SJSA1 (cell line): ENCODE measurements at regions not wholly inside any gene's neighbourhood (a gene's known extent, or its start where the extent isn't known, plus 50 kb on each side); places are given as distances from the start of the nearest gene placed in this dataset.

Experiments
- DNase-seq, 2 experiments: peaks; one replicate each; pipeline ENCODE4 v3.0.0-alpha.2; 2015 to 2020; ENCODE audit warnings: low spot score in 2 of 2, low read depth in 1 of 2
- H3K27ac ChIP-seq: fragments of 250-450 bp; sonication (Bioruptor Pico); 2 replicates; pipeline ENCODE4 v1.5.1; 2020; ENCODE audit warnings: mild to moderate bottlenecking, moderate library complexity
- H3K27me3 ChIP-seq: fragments of 250-450 bp; sonication (Bioruptor Pico); replicated peaks from 2 replicates; pipeline ENCODE4 v1.5.1; 2020; ENCODE audit warnings: mild to moderate bottlenecking, moderate library complexity
- H3K36me3 ChIP-seq: fragments of 250-450 bp; sonication (Bioruptor Pico); 2 replicates; pipeline ENCODE4 v1.5.1; 2020; ENCODE audit warnings: mild to moderate bottlenecking
- H3K4me1 ChIP-seq: fragments of 250-450 bp; sonication (Bioruptor Pico); replicated peaks from 2 replicates; pipeline ENCODE4 v1.6.1; 2021; ENCODE audit warnings: mild to moderate bottlenecking
- H3K4me3 ChIP-seq: fragments of 250-450 bp; sonication (Bioruptor Pico); 2 replicates; pipeline ENCODE4 v1.5.1; 2020; ENCODE audit warnings: mild to moderate bottlenecking
- H3K9me3 ChIP-seq: fragments of 250-450 bp; sonication (Bioruptor Pico); replicated peaks from 2 replicates; pipeline ENCODE4 v1.5.1; 2020; ENCODE audit warnings: mild to moderate bottlenecking

DNA sequence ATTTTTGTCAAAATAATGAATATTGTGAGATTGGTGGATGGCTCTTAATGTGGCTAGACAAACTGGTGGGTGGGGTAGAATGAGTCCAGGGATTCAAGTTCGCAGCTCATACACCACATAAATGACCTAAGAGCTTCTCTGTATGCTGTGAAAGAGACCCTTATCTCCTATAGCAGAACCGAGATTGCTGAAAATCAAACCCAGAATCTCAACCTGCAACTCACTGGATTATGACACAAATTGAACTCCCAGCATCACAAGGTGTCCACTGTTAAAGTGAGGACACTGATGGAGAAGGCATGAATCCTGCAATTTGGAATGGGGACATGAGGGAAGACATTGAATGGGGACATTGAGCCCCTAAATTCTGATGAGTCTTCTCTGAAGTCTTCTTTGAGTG lies 51.3 kb upstream of the CNKSR3 start:
- H3K9me3 ChIP-seq, result no peaks in the 10 kb centered on the region
- DNase-seq, result no peak
- H3K36me3 ChIP-seq, result no peaks in the 10 kb centered on the region
- no peak overlapping the region for H3K27ac ChIP-seq
- H3K4me3 ChIP-seq, result no peak overlapping the region
- no peaks in the 10 kb centered on the region for H3K27me3 ChIP-seq
- no peaks in the 10 kb centered on the region for H3K4me1 ChIP-seq

DNA sequence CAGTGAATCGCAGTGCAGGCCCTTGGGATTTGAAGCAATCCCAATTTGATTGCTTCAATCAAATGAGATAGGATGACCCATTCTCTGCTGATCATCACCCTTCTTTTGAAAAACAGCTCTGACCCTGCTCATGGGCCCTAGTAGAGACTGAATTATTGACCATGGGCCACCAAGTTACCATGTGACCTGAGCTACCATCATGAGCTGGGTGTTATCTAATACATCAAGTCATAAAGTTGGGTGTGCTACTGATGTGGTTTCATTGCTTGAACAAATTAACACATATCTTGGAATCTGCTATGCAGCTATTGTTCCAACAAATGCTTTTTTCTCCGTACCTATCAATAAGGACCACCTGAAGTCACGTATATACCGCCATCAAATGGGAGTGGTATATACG lies 54.8 kb upstream of the CNKSR3 start:
- H3K36me3 ChIP-seq, result no peaks in the 10 kb centered on the region
- H3K9me3 ChIP-seq, result no peaks in the 10 kb centered on the region
- no peaks in the 10 kb centered on the region for H3K27me3 ChIP-seq
- no peak overlapping the region for H3K27ac ChIP-seq
- no peak overlapping the region for H3K4me3 ChIP-seq
- DNase-seq, result no peak
- H3K4me1 ChIP-seq, result no peaks in the 10 kb centered on the region

DNA sequence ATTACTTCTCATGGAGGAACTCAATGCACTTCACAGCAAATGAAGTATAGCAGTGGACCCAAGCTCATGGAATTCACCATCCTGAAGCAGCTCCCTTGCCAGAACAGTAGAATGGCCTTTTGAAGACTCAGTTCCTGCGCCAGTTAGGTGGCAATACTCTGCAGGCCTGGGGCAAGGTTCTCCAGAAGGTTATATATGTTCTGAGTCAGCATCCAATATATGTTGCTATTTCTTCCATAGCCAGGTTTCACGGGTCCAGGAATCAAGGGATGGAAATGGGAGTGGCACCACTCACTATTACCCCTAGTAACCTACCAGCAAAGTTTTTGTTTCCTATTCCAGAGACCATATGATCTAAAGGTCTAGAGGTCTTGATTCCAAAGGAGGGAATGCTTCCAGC lies 56.4 kb upstream of the CNKSR3 start:
- H3K9me3 ChIP-seq, result no peaks in the 10 kb centered on the region
- H3K4me3 ChIP-seq, result no peak overlapping the region
- no peak overlapping the region for H3K27ac ChIP-seq
- no peak for DNase-seq
- H3K36me3 ChIP-seq, result no peaks in the 10 kb centered on the region
- H3K4me1 ChIP-seq, result no peaks in the 10 kb centered on the region
- H3K27me3 ChIP-seq, result no peaks in the 10 kb centered on the region

DNA sequence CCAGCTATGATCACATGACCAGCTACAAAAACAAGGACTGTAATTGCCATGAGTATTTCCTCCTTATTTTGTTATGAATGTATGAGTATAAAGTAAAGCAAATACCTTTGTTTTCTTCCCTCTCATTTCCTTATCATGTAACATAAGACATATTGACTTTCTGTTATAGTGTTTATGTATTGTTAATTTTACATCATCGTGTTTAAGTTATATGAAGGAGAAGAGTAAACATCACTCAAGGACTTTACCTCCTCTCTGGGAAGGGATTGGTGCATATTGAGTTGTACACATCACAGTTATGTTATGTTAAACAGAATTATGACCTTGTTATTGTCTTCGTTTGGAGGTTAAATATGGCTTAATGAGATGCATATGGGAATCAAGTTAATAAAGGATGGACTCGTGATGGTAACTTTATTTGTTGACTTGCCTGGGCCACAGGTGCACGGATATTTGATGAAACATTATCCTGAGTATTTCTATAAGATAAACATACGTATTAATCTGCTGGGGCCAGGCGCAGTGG lies 57.3 kb upstream of the CNKSR3 start:
- H3K9me3 ChIP-seq, result no peaks in the 10 kb centered on the region
- no peak for DNase-seq
- H3K4me3 ChIP-seq, result no peak overlapping the region
- no peaks in the 10 kb centered on the region for H3K27me3 ChIP-seq
- no peaks in the 10 kb centered on the region for H3K36me3 ChIP-seq
- no peaks in the 10 kb centered on the region for H3K4me1 ChIP-seq
- no peak overlapping the region for H3K27ac ChIP-seq

DNA sequence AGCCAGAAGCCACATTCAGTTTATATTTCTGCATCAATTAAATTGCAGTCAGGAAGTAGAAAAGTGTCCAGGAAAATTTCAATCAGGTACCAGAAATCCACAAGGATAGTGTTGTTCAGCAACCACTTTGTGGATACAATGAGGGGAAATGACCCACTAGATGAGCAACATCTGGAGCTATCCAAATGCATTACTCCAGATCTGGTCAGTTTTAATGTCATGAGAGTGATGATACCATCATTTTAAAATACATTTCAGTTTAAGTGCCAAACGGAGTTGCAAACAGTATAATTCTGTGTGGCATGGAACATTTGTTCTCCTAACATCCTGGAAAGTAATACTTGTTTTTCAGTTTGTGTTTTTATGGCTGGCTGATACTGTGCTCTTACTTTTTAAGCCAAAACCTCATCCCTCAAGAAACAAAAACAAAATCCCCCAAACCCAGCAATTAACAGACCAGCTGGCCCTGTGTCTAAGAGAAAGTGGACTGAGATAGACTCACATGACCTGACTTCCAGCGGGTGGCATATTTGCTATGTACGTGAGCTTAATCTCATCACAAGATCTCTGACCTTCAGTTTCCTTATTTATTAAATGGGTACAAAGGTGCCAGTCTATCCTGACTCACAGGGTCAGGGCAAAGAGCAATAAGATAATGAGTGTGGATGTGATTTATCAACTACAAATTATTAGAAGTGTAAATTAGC lies 58.8 kb upstream of the CNKSR3 start:
- no peaks in the 10 kb centered on the region for H3K36me3 ChIP-seq
- no peak for DNase-seq
- H3K4me3 ChIP-seq, result no peak overlapping the region
- H3K4me1 ChIP-seq, result no peaks in the 10 kb centered on the region
- no peaks in the 10 kb centered on the region for H3K9me3 ChIP-seq
- no peak overlapping the region for H3K27ac ChIP-seq
- H3K27me3 ChIP-seq, result no peaks in the 10 kb centered on the region

DNA sequence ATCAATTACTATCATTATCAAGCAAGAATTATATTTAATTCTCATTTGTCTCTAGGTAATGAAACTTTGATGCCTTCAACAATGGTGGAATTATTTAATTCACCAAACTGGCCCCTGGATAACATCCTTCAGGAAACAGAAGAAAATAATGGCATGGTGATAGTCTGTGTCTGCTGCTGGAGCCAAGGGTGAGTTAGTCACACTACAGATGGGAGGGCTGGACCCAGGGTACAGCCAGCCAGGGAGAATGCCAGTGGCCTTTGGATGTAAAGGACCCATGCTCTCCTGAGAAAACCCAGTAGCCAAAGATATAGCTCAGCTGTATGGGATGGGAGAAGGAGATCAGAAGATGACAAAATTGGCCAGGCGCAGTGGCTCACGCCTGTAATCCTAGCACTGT lies 60.0 kb upstream of the CNKSR3 start:
- H3K27ac ChIP-seq, result no peak overlapping the region
- no peak for DNase-seq
- H3K4me1 ChIP-seq, result no peaks in the 10 kb centered on the region
- H3K36me3 ChIP-seq, result no peaks in the 10 kb centered on the region
- no peak overlapping the region for H3K4me3 ChIP-seq
- no peaks in the 10 kb centered on the region for H3K9me3 ChIP-seq
- no peaks in the 10 kb centered on the region for H3K27me3 ChIP-seq

DNA sequence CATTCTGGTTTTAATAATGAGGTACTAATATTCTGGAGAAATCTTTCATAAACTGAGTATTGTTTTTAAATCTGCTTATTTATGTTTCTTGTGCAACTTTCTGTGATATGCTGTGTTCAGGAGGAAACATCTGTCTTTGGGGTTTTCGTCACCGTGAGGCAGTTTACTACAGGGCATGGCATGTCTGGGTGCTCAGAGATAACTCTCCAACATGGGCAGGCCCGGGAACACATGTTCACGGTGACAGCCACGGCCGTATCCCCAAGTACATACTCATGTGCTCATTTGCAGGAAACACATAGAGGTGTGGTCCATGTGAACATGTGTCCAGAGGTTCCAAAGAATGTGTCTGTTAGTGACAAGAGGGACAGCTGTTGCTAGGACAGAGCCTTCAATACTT lies 62.1 kb upstream of the CNKSR3 start:
- no peaks in the 10 kb centered on the region for H3K36me3 ChIP-seq

DNA sequence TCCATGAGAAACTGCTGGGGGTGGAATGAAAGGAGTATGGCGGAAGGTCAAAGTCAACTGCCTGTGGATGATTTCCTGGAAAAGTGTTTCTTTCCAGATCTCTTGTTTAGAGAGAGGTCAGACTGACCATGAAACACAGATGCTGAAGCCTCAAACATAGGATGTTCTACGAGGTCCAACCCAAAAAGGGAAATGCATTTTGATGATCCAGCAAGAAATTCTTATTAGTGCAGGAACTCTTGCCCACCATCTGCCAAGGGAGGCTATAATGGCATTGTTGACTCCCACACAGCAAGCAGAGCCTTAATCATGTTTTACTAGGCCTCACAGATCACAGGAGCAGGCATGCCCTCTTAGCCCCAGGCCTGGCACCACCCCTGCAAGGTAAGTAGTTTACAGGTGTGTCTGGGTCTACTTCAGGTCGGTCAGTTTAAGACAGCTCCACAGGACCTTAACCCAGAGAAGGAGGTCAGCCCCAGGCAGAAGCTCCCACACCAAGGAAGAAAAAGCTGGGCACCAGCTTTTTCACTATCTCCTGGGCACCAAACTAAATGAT lies 67.6 kb upstream of the CNKSR3 start:
- no peaks in the 10 kb centered on the region for H3K9me3 ChIP-seq

More for the DNA sequence above, 62.1 kb upstream of the CNKSR3 start:
- Histone ChIP-seq H3K27ac (no peak overlapping the region), H3K4me3 (no peak overlapping the region), H3K4me1 (no peaks in the 10 kb centered on the region), H3K9me3 (no peaks in the 10 kb centered on the region), H3K27me3 (no peaks in the 10 kb centered on the region)
- no peak for DNase-seq

DNA sequence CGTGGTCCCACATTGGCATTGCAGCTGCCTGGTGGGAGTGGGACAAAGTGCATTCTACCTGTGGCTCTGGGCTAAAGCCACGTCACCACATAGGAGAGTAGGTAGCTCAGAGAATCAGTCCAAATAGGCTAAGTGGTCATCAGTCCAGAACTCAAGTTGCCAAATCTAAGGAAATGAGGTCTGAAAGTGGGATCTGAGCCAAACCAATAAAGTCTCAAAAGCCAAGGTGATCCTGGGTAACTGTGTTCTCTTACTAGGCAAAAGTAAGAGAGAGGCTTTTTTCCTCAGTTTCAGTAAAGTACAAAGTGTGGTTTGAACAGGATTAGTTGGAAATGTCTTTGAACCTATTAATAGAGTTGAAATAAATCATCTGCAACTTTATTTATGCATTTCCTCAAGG lies 68.6 kb upstream of the CNKSR3 start:
- DNase-seq, result no peak
- Histone ChIP-seq H3K27ac (no peak overlapping the region), H3K9me3 (no peaks in the 10 kb centered on the region), H3K27me3 (no peaks in the 10 kb centered on the region), H3K4me3 (no peak overlapping the region), H3K36me3 (no peaks in the 10 kb centered on the region), H3K4me1 (no peaks in the 10 kb centered on the region)

More for the DNA sequence above, 67.6 kb upstream of the CNKSR3 start:
- H3K27ac ChIP-seq, result no peak overlapping the region
- no peaks in the 10 kb centered on the region for H3K27me3 ChIP-seq
- DNase-seq, result no peak
- H3K36me3 ChIP-seq, result no peaks in the 10 kb centered on the region
- H3K4me3 ChIP-seq, result no peak overlapping the region
- H3K4me1 ChIP-seq, result no peaks in the 10 kb centered on the region

DNA sequence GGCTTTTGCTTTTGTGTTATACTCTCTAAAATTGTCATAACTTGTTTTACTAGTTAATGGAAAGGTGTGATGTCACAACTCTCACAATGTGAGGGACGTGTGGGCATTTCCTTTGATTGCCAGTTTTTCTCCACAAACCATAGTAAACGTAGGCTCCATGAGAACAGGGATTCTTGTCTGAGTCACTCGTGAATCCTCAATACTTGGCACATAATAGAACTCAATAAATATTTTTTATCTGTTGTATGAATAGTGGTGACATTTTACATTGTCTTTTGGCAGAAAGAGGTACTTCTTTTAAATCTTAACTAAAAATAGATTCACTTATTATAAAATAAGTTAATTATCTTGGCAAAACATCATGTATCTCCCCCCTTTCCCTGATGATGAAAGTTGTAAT lies 69.0 kb upstream of the CNKSR3 start:
- H3K9me3 ChIP-seq, result no peaks in the 10 kb centered on the region
- H3K4me3 ChIP-seq, result no peak overlapping the region
- no peak overlapping the region for H3K27ac ChIP-seq
- H3K27me3 ChIP-seq, result no peaks in the 10 kb centered on the region
- no peak for DNase-seq
- H3K4me1 ChIP-seq, result no peaks in the 10 kb centered on the region
- H3K36me3 ChIP-seq, result no peaks in the 10 kb centered on the region

DNA sequence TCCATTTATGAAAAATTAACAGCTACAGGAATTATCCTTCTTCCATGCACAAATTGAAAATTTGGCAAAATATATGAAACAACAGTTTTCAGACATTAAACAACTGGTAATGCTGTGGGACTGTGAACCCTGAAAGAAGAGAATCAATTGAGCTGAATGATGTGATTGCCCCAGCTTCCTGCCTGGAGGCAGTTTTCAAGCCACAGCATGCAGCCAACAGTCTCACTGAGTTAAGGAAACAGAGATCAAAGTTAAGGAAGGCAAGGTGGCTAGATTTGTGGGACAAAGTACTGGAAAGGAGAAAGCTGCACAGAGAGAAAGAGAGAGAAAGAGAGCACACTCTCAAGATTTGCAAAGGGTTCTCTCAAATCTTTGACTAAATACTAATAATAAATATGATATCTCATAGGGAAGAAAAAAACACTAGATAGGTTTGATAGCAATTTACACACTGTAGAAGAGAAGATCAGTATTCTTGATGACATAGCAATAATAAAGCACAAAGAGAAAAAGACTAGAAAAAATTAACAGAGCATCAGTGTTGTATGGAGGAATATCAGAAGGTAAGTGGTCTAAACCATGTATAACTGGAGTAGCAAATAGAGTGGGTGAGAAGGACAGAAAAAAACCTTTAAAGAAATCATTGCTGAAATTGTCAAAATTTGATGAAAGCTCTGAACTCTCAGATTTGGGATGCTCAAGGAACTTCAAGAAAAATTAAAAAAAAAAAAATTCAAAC lies 70.1 kb upstream of the CNKSR3 start:
- H3K36me3 ChIP-seq, result no peaks in the 10 kb centered on the region
- no peaks in the 10 kb centered on the region for H3K27me3 ChIP-seq
- no peaks in the 10 kb centered on the region for H3K4me1 ChIP-seq
- H3K4me3 ChIP-seq, result no peak overlapping the region
- H3K27ac ChIP-seq, result no peak overlapping the region
- H3K9me3 ChIP-seq, result no peaks in the 10 kb centered on the region
- no peak for DNase-seq

DNA sequence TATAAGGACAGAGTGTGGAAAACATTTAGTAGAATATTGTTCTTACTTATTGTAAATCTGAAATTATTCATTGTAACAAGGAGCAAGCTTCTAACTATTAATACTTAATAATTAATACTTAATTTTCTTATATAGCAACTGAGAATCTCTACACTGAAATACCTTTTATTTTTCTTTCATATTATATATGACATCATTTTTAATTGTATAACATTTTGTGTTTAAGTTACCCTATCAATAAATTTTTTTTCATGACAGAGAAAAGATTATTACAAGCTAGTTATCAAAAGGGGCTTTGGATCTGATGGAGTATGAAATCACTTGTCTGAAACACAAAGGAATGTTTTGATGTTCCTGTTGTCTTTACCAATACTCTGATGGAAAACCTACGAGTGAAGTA lies 72.2 kb upstream of the CNKSR3 start:
- Histone ChIP-seq H3K9me3 (no peaks in the 10 kb centered on the region), H3K4me1 (no peaks in the 10 kb centered on the region), H3K27ac (no peak overlapping the region), H3K4me3 (no peak overlapping the region), H3K36me3 (no peaks in the 10 kb centered on the region), H3K27me3 (no peaks in the 10 kb centered on the region)
- no peak for DNase-seq

DNA sequence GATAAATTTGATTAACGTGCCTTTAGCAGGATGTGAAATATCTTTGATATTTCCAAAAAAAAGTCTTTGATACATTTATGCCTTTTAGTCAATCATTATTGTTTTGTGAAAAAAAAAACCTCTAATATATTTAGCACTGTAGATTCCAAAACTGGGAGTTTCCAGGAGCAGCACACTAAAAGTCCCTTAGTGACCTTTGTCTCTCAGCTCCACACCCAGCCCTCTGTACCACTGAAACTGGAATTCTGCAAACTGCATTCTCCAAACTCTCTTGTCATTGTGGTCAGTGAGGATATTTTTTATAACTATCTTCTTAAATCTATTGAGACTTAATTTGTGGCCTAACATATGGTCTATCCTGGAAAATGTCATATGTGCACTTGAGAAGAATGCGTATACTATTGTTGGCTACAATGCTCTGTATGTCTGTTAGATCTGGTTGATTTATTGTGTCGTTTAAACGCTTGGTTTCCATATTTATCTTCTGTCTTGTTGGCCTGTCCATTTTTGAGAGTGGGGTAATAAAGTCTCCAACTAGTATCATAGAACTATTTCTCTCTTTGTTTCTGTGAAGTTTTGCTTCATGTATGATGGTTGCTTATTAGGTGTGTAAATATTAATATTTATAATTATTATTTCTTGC lies 73.2 kb upstream of the CNKSR3 start:
- H3K9me3 ChIP-seq, result no peaks in the 10 kb centered on the region
- no peaks in the 10 kb centered on the region for H3K4me1 ChIP-seq
- no peaks in the 10 kb centered on the region for H3K36me3 ChIP-seq
- DNase-seq, result no peak
- H3K4me3 ChIP-seq, result no peak overlapping the region
- H3K27me3 ChIP-seq, result no peaks in the 10 kb centered on the region
- H3K27ac ChIP-seq, result no peak overlapping the region

DNA sequence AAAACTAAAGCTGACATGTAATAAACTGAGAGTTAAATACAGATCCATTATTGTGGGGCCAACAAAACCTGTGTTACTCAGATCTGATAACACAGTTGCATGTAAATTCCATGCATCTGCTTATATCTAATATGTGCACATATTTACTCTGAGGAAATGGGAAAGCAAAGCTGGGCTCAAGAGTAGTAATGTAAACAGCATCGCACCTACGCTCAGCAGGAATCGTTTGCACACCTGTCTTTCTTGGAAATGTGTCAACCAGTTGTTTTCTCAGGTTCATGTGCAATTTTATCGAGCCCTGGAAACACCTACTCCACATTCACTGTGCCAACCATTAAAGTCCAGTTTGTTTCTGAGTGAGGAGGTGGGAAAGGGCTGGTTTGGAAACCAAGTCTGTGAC lies 80.3 kb upstream of the CNKSR3 start:
- Histone ChIP-seq H3K27me3 (no peaks in the 10 kb centered on the region), H3K27ac (no peak overlapping the region), H3K4me3 (no peak overlapping the region), H3K4me1 (no peaks in the 10 kb centered on the region), H3K9me3 (no peaks in the 10 kb centered on the region), H3K36me3 (no peaks in the 10 kb centered on the region)
- no peak for DNase-seq
